ENCODE measurements at regions not wholly inside any gene's neighbourhood (a gene's known extent, or its start where the extent isn't known, plus 50 kb on each side); places are given as distances from the start of the nearest gene placed in this dataset.

GRCh38 chr5:72588640-72589039, 81.4 kb upstream of the ZNF366 start:
- Mint-ChIP-seq H3K4me3 (no peak overlapping the region), H3K27me3 (ENCODE audit: insufficient read depth) (peaks cover 5% of the 10 kb centered on the region), H3K36me3 (ENCODE audit: low read depth) (no peaks in the 10 kb centered on the region), H3K4me1 (peaks cover 3% of the 10 kb centered on the region), H3K27ac (no peak overlapping the region), H3K9me3 (no peaks in the 10 kb centered on the region)
- H3K4me1 ChIP-seq (ENCODE audit: control insufficient read depth, insufficient read depth, low read length): no peaks in the 10 kb centered on the region
- DNase-seq: no peak
- no peaks in the 10 kb centered on the region for H3K27me3 ChIP-seq (ENCODE audit: control insufficient read depth, insufficient read depth, low read length, poor library complexity, severe bottlenecking)
- H3K27ac ChIP-seq (ENCODE audit: low read depth, low read length): no peak overlapping the region
- H3K36me3 ChIP-seq (ENCODE audit: control insufficient read depth, insufficient read depth, low read length): no peaks in the 10 kb centered on the region
- H3K4me3 ChIP-seq (ENCODE audit: low read length): no peak overlapping the region
- TF ChIP-seq CTCF (conservative IDR thresholded peaks at IDR 0.05): no peak
- no peaks in the 10 kb centered on the region for H3K9me3 ChIP-seq (ENCODE audit: control insufficient read depth, low read length)
- 89 to 100% methylated on average over 1 to 3 of the region's 4 CpGs for WGBS, 2 experiments (ENCODE audit: insufficient coverage in 1 of 2, insufficient read length in 1 of 2)
- H3K9ac ChIP-seq (ENCODE audit: extremely low read depth, low read length, poor library complexity, severe bottlenecking): no peak overlapping the region

- Mint-ChIP-seq H3K27me3 (ENCODE audit: insufficient read depth) (peaks cover 5% of the 10 kb centered on the region), H3K27ac (no peak overlapping the region), H3K9me3 (no peaks in the 10 kb centered on the region), H3K4me3 (no peak overlapping the region), H3K4me1 (peaks cover 3% of the 10 kb centered on the region), H3K36me3 (ENCODE audit: low read depth) (no peaks in the 10 kb centered on the region)
- no peaks in the 10 kb centered on the region for H3K9me3 ChIP-seq (ENCODE audit: control insufficient read depth, low read length)
- no peaks in the 10 kb centered on the region for H3K4me1 ChIP-seq (ENCODE audit: control insufficient read depth, insufficient read depth, low read length)
- no peak for TF ChIP-seq CTCF (conservative IDR thresholded peaks at IDR 0.05)
- no peak overlapping the region for H3K9ac ChIP-seq (ENCODE audit: extremely low read depth, low read length, poor library complexity, severe bottlenecking)
- H3K4me3 ChIP-seq (ENCODE audit: low read length): no peak overlapping the region
- WGBS, 2 experiments (ENCODE audit: insufficient coverage in 1 of 2, insufficient read length in 1 of 2): 85 to 91% methylated on average over 6 to 8 of the region's 8 CpGs
- DNase-seq: no peak
- no peak overlapping the region for H3K27ac ChIP-seq (ENCODE audit: low read depth, low read length)
- H3K36me3 ChIP-seq (ENCODE audit: control insufficient read depth, insufficient read depth, low read length): no peaks in the 10 kb centered on the region
- H3K27me3 ChIP-seq (ENCODE audit: control insufficient read depth, insufficient read depth, low read length, poor library complexity, severe bottlenecking): no peaks in the 10 kb centered on the region
Observed at GRCh38 chr5:72587661-72588308, 80.6 kb upstream of the ZNF366 start.

DNA sequence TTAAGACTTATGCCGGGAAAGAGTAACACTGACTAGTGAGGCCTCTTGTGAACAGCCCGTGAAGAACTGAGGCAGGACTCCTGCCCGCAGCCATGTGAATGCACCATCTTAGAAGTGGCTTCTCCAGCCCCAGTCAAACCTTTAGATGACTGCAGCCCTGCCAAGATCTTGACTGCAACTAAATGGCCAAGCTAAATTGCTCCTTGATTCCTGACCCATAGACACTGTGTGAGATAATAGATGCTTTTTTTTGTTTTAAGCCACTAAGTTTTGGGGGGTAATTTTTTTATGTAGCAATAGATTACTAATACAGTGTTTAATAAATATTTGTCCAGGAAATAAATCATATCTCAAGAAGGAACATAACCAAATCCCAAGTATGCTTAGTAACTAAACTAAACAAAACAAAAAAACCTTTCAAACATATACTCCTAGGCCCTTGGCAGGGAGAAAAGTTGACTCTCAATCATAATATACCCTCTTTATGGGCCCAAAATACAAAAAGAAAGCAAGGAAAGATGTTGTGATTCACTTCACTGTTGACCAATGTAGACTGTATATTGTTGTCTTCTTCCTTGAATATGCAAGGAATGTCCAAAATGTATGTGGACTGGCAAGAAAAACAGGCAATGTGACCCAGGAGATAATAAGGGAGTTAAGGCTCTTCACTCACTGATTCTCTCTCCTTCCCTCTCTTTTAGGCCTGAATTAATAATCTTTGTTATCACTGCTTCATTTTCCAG, 79.7 kb upstream of the ZNF366 start:
- no peaks in the 10 kb centered on the region for H3K9me3 ChIP-seq (ENCODE audit: control insufficient read depth, low read length)
- TF ChIP-seq CTCF (conservative IDR thresholded peaks at IDR 0.05): no peak
- no peaks in the 10 kb centered on the region for H3K4me1 ChIP-seq (ENCODE audit: control insufficient read depth, insufficient read depth, low read length)
- no peaks in the 10 kb centered on the region for H3K36me3 Mint-ChIP-seq (ENCODE audit: low read depth)
- peaks cover 2% of the 10 kb centered on the region for H3K9me3 Mint-ChIP-seq
- H3K4me3 ChIP-seq (ENCODE audit: low read length): no peak overlapping the region
- no peak overlapping the region for H3K4me3 Mint-ChIP-seq
- DNase-seq: no peak
- peaks cover 3% of the 10 kb centered on the region for H3K4me1 Mint-ChIP-seq
- H3K36me3 ChIP-seq (ENCODE audit: control insufficient read depth, insufficient read depth, low read length): no peaks in the 10 kb centered on the region
- WGBS, 2 experiments (ENCODE audit: insufficient coverage in 1 of 2, insufficient read length in 1 of 2): 93 to 95% methylated on average over 3 of the region's 3 CpGs
- no peak overlapping the region for H3K27ac Mint-ChIP-seq
- peaks cover 2% of the 10 kb centered on the region for H3K27me3 Mint-ChIP-seq (ENCODE audit: insufficient read depth)
- H3K27me3 ChIP-seq (ENCODE audit: control insufficient read depth, insufficient read depth, low read length, poor library complexity, severe bottlenecking): no peaks in the 10 kb centered on the region
- no peak overlapping the region for H3K9ac ChIP-seq (ENCODE audit: extremely low read depth, low read length, poor library complexity, severe bottlenecking)
- no peak overlapping the region for H3K27ac ChIP-seq (ENCODE audit: low read depth, low read length)
